Kidney epithelial cell (primary cell): ENCODE measurements at regions not wholly inside any gene's neighbourhood (a gene's known extent, or its start where the extent isn't known, plus 50 kb on each side); places are given as distances from the start of the nearest gene placed in this dataset.

Source experiments
- DNase-seq: peaks from one replicate; pipeline ENCODE4 v3.0.0-alpha.2; 2010; ENCODE audit warnings: low read depth
- H3K27me3 ChIP-seq: 2 replicates; pipeline ENCODE4 v1.6.0; 2011; ENCODE audit warnings: low read length; ENCODE audit not compliant: control insufficient read depth, insufficient read depth
- H3K36me3 ChIP-seq: 2 replicates; pipeline ENCODE4 v1.5.1; 2011; ENCODE audit warnings: low read length; ENCODE audit not compliant: control insufficient read depth, insufficient read depth
- H3K4me3 ChIP-seq: 2 replicates; pipeline ENCODE4 v1.5.1; 2011; ENCODE audit warnings: low read depth, mild to moderate bottlenecking, control low read depth, low read length
- CTCF ChIP-seq: IDR thresholded peaks from 2 replicates; pipeline ENCODE4 v1.5.1; 2011; ENCODE audit warnings: mild to moderate bottlenecking, moderate library complexity, low read length, control low read depth, inconsistent platforms; ENCODE audit not compliant: insufficient read depth, poor library complexity, severe bottlenecking

GRCh38 chr12:77728018-77728417 lies 102.7 kb upstream of the NAV3 start:
- no peak overlapping the region for H3K4me3 ChIP-seq
- DNase-seq: no peak

GRCh38 chr12:77727442-77728001 lies 103.2 kb upstream of the NAV3 start:
- TF ChIP-seq CTCF: no peak
- DNase-seq: no peak
- H3K36me3 ChIP-seq: no peaks in the 10 kb centered on the region
- no peak overlapping the region for H3K4me3 ChIP-seq
- H3K27me3 ChIP-seq: no peaks in the 10 kb centered on the region

More at GRCh38 chr12:77728018-77728417, 102.7 kb upstream of the NAV3 start:
- Histone ChIP-seq H3K36me3 (no peaks in the 10 kb centered on the region), H3K27me3 (no peaks in the 10 kb centered on the region)
- no peak for TF ChIP-seq CTCF

- TF ChIP-seq CTCF: no peak
- Histone ChIP-seq H3K27me3 (no peaks in the 10 kb centered on the region), H3K36me3 (no peaks in the 10 kb centered on the region), H3K4me3 (no peak overlapping the region)
- no peak for DNase-seq
Observed at GRCh38 chr12:77725611-77726010, 105.1 kb upstream of the NAV3 start.

GRCh38 chr12:77724367-77724957 lies 106.2 kb upstream of the NAV3 start:
- Histone ChIP-seq H3K36me3 (no peaks in the 10 kb centered on the region), H3K4me3 (no peak overlapping the region), H3K27me3 (no peaks in the 10 kb centered on the region)
- TF ChIP-seq CTCF: peak; percentile 64
- DNase-seq: no peak

GRCh38 chr12:77723308-77723707 lies 107.4 kb upstream of the NAV3 start:
- no peak for TF ChIP-seq CTCF
- DNase-seq: no peak
- Histone ChIP-seq H3K4me3 (no peak overlapping the region), H3K27me3 (no peaks in the 10 kb centered on the region), H3K36me3 (no peaks in the 10 kb centered on the region)

- DNase-seq: no peak
- Histone ChIP-seq H3K4me3 (no peak overlapping the region), H3K36me3 (no peaks in the 10 kb centered on the region), H3K27me3 (no peaks in the 10 kb centered on the region)
- no peak for TF ChIP-seq CTCF
Observed at GRCh38 chr12:77722536-77722935, 108.2 kb upstream of the NAV3 start.
